ENCODE measurements at regions not wholly inside any gene's neighbourhood (a gene's known extent, or its start where the extent isn't known, plus 50 kb on each side); places are given as distances from the start of the nearest gene placed in this dataset.

DNA sequence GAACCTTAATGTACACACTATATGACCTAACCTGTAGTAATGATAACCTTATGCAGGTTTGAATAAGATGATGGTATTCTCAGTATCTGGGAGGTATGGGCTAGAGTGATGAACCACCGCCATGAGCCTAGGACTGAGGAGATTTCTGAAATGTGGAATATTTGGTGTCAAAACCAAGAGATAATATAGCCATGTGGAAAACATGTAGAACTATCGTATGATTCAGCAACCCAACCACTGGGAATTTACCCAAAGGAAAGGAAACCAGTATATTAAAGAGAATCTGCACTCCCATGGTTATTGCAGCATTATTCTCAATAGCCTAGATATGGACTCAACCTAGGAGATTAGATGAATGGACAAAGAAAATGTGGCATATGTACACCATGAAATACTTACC lies 271.7 kb upstream of the BTG1 start:
- DNase-seq: no peak
- H3K4me3 Mint-ChIP-seq (ENCODE audit: unreplicated experiment): no peak overlapping the region
- no peaks in the 10 kb centered on the region for H3K9me3 Mint-ChIP-seq (ENCODE audit: unreplicated experiment)
- H3K4me1 Mint-ChIP-seq (ENCODE audit: low read depth, unreplicated experiment): no peaks in the 10 kb centered on the region
- TF ChIP-seq CTCF (IDR thresholded peaks at IDR 0.05; ENCODE audit: partially characterized antibody, unreplicated experiment): no peak
- no peaks in the 10 kb centered on the region for H3K36me3 Mint-ChIP-seq (ENCODE audit: unreplicated experiment)
- H3K27me3 Mint-ChIP-seq (ENCODE audit: unreplicated experiment): no peaks in the 10 kb centered on the region
- H3K27ac Mint-ChIP-seq (ENCODE audit: unreplicated experiment): no peak overlapping the region

DNA sequence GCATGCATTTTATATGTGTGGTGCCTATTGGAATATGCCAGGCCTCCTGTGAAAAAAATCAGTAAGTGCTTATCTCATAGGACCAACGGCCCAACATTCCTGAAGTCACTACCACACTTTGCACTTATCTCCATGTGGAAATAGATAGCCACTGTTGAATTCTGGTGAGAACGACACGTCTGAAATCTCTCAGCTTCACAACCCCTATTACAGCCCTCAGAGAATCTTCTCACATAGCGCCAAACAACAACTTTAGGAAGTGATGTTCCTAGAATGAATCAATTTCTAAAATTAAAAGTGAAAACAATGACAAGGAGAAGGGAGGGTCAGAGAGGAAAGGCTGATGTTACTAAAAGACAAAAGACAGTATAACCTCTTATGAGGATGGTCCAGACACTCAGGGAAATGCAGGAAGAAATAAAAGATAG lies 270.8 kb upstream of the BTG1 start:
- no peaks in the 10 kb centered on the region for H3K36me3 Mint-ChIP-seq (ENCODE audit: unreplicated experiment)
- H3K4me1 Mint-ChIP-seq (ENCODE audit: low read depth, unreplicated experiment): peaks cover 7% of the 10 kb centered on the region
- TF ChIP-seq CTCF (IDR thresholded peaks at IDR 0.05; ENCODE audit: partially characterized antibody, unreplicated experiment): no peak
- no peaks in the 10 kb centered on the region for H3K9me3 Mint-ChIP-seq (ENCODE audit: unreplicated experiment)
- no peak overlapping the region for H3K4me3 Mint-ChIP-seq (ENCODE audit: unreplicated experiment)
- no peaks in the 10 kb centered on the region for H3K27me3 Mint-ChIP-seq (ENCODE audit: unreplicated experiment)
- DNase-seq: no peak
- no peak overlapping the region for H3K27ac Mint-ChIP-seq (ENCODE audit: unreplicated experiment)

DNA sequence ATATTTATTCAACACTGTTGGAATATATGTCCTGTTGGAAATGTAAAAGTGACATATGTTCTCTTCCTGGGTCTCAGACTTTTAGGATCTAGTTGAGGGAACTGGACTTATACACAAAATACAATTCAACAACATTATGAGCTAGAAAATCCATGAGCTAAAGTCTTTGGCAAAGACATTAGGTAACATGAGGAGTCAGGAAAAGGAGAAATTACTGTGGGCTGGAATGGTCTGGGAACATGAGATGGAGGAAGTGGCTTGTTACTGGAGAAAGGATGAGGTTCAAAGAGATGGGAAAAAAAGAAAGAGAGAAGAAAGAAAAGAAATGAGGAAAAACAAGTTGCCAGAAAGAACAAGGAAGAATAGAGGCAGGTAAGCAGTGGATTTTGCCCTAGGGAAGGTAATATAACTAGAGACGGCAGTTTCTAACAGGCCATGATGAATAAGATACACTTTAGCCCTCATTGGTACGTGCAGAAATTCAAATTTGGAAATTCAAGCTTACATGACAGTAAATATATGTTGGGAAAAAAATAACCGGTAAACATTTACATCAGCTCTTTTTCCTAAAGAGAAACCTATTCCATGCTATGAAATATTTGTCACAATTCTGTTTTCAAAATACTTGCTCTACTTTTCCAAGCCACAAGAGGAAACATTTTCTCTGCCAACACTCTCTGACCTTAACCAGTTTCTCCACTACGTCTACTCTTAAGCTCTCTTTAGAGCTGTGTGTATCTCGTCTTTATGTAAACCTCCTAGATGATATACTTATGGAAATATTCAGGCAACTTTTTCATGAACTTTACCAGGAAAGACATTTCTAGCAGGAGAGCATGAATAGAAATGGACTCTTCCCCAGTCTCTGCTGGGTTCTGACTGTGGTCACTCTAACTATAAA lies 268.8 kb upstream of the BTG1 start:
- Mint-ChIP-seq H3K4me1 (ENCODE audit: low read depth, unreplicated experiment) (peaks cover 9% of the 10 kb centered on the region), H3K27ac (ENCODE audit: unreplicated experiment) (no peak overlapping the region)
- no peak for DNase-seq

GRCh38 chr12:92413286-92413685 lies 267.6 kb upstream of the BTG1 start:
- Mint-ChIP-seq H3K4me1 (ENCODE audit: low read depth, unreplicated experiment) (peaks cover 9% of the 10 kb centered on the region), H3K27me3 (ENCODE audit: unreplicated experiment) (no peaks in the 10 kb centered on the region), H3K36me3 (ENCODE audit: unreplicated experiment) (no peaks in the 10 kb centered on the region), H3K4me3 (ENCODE audit: unreplicated experiment) (no peak overlapping the region), H3K27ac (ENCODE audit: unreplicated experiment) (no peak overlapping the region), H3K9me3 (ENCODE audit: unreplicated experiment) (no peaks in the 10 kb centered on the region)
- DNase-seq: no peak
- TF ChIP-seq CTCF (IDR thresholded peaks at IDR 0.05; ENCODE audit: partially characterized antibody, unreplicated experiment): no peak

More for the DNA sequence above, 268.8 kb upstream of the BTG1 start:
- no peak for TF ChIP-seq CTCF (IDR thresholded peaks at IDR 0.05; ENCODE audit: partially characterized antibody, unreplicated experiment)
- Mint-ChIP-seq H3K9me3 (ENCODE audit: unreplicated experiment) (no peaks in the 10 kb centered on the region), H3K4me3 (ENCODE audit: unreplicated experiment) (no peak overlapping the region), H3K36me3 (ENCODE audit: unreplicated experiment) (no peaks in the 10 kb centered on the region), H3K27me3 (ENCODE audit: unreplicated experiment) (no peaks in the 10 kb centered on the region)

DNA sequence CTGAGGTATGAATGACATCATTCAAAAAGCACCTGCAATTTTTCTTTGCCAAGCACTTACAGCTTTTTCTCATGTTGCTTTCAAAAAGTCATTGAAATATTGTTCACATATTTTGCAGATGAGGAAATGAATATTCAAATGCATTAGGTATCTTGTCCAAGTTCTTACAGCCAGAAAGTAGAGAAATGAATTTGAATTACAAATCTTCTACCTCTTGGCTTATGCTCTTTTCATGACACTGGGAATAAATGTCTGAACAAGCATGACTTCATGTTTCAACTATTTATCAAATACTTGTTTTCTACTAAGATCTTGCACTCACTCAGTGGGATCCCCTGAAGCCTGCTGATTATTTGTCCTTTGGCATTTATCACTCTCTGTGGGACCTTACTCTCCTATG lies 267.2 kb upstream of the BTG1 start:
- H3K27me3 Mint-ChIP-seq (ENCODE audit: unreplicated experiment): no peaks in the 10 kb centered on the region
- H3K27ac Mint-ChIP-seq (ENCODE audit: unreplicated experiment): no peak overlapping the region
- H3K4me3 Mint-ChIP-seq (ENCODE audit: unreplicated experiment): no peak overlapping the region
- no peaks in the 10 kb centered on the region for H3K36me3 Mint-ChIP-seq (ENCODE audit: unreplicated experiment)
- peaks cover 9% of the 10 kb centered on the region for H3K4me1 Mint-ChIP-seq (ENCODE audit: low read depth, unreplicated experiment)
- no peak for DNase-seq
- no peaks in the 10 kb centered on the region for H3K9me3 Mint-ChIP-seq (ENCODE audit: unreplicated experiment)
- no peak for TF ChIP-seq CTCF (IDR thresholded peaks at IDR 0.05; ENCODE audit: partially characterized antibody, unreplicated experiment)
